Neural cell (in vitro differentiated cells): ENCODE measurements at regions not wholly inside any gene's neighbourhood (a gene's known extent, or its start where the extent isn't known, plus 50 kb on each side); places are given as distances from the start of the nearest gene placed in this dataset.

Experiments used
- EP300 ChIP-seq: fragments of 450-650 bp; conservative IDR thresholded peaks from 2 replicates; pipeline ENCODE4 v1.6.1; 2014; ENCODE audit warnings: antibody characterized with exemption, mild to moderate bottlenecking, moderate library complexity; ENCODE audit not compliant: poor library complexity, severe bottlenecking
- EZH2 ChIP-seq: fragments of 200-600, 300-800 bp; shearing (Covaris generic), sonication (generic); IDR thresholded peaks from 2 replicates; pipeline ENCODE4 v1.6.1; 2014; ENCODE audit warnings: antibody characterized with exemption, low read length, borderline replicate concordance, mild to moderate bottlenecking; ENCODE audit not compliant: insufficient read depth, poor library complexity, severe bottlenecking
- MXI1 ChIP-seq: fragments of 450-650 bp; conservative IDR thresholded peaks from 2 replicates; pipeline ENCODE4 v1.6.1; 2014; ENCODE audit warnings: antibody characterized with exemption, mild to moderate bottlenecking; ENCODE audit not compliant: poor library complexity, severe bottlenecking
- POLR2AphosphoS5 ChIP-seq: IDR thresholded peaks from 2 replicates; pipeline ENCODE4 v1.6.1; 2012
- RAD21 ChIP-seq: fragments of 450-650 bp; conservative IDR thresholded peaks from 2 replicates; pipeline ENCODE4 v1.6.1; 2014; ENCODE audit warnings: antibody characterized with exemption, mild to moderate bottlenecking, moderate library complexity
- SMC3 ChIP-seq: fragments of 450-650 bp; conservative IDR thresholded peaks from 2 replicates; pipeline ENCODE4 v1.6.1; 2014; ENCODE audit warnings: antibody characterized with exemption, mild to moderate bottlenecking, moderate library complexity; ENCODE audit not compliant: poor library complexity
- TF ChIP-seq, protein P1 (sequence below): fragments of 450-650 bp; IDR thresholded peaks from 2 replicates; pipeline ENCODE4 v1.5.1; 2014; ENCODE audit warnings: antibody characterized with exemption, mild to moderate bottlenecking, moderate library complexity; ENCODE audit not compliant: poor library complexity, severe bottlenecking
- TF ChIP-seq, protein P2 (sequence below): IDR thresholded peaks from 2 replicates; pipeline ENCODE4 v1.6.1; 2012; ENCODE audit warnings: borderline replicate concordance

- TF ChIP-seq, protein P1, sequence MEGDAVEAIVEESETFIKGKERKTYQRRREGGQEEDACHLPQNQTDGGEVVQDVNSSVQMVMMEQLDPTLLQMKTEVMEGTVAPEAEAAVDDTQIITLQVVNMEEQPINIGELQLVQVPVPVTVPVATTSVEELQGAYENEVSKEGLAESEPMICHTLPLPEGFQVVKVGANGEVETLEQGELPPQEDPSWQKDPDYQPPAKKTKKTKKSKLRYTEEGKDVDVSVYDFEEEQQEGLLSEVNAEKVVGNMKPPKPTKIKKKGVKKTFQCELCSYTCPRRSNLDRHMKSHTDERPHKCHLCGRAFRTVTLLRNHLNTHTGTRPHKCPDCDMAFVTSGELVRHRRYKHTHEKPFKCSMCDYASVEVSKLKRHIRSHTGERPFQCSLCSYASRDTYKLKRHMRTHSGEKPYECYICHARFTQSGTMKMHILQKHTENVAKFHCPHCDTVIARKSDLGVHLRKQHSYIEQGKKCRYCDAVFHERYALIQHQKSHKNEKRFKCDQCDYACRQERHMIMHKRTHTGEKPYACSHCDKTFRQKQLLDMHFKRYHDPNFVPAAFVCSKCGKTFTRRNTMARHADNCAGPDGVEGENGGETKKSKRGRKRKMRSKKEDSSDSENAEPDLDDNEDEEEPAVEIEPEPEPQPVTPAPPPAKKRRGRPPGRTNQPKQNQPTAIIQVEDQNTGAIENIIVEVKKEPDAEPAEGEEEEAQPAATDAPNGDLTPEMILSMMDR, result no peak
- TF ChIP-seq EP300 (no peak), RAD21 (no peak), EZH2 (no peak), SMC3 (no peak), MXI1 (no peak), POLR2AphosphoS5 (no peak)
- TF ChIP-seq, protein P2, sequence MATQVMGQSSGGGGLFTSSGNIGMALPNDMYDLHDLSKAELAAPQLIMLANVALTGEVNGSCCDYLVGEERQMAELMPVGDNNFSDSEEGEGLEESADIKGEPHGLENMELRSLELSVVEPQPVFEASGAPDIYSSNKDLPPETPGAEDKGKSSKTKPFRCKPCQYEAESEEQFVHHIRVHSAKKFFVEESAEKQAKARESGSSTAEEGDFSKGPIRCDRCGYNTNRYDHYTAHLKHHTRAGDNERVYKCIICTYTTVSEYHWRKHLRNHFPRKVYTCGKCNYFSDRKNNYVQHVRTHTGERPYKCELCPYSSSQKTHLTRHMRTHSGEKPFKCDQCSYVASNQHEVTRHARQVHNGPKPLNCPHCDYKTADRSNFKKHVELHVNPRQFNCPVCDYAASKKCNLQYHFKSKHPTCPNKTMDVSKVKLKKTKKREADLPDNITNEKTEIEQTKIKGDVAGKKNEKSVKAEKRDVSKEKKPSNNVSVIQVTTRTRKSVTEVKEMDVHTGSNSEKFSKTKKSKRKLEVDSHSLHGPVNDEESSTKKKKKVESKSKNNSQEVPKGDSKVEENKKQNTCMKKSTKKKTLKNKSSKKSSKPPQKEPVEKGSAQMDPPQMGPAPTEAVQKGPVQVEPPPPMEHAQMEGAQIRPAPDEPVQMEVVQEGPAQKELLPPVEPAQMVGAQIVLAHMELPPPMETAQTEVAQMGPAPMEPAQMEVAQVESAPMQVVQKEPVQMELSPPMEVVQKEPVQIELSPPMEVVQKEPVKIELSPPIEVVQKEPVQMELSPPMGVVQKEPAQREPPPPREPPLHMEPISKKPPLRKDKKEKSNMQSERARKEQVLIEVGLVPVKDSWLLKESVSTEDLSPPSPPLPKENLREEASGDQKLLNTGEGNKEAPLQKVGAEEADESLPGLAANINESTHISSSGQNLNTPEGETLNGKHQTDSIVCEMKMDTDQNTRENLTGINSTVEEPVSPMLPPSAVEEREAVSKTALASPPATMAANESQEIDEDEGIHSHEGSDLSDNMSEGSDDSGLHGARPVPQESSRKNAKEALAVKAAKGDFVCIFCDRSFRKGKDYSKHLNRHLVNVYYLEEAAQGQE, result no peak
Observed at GRCh38 chr6:84457276-84457675, 229.8 kb upstream of the CEP162 start.
